AG04450 (cell line): ENCODE measurements at regions not wholly inside any gene's neighbourhood (a gene's known extent, or its start where the extent isn't known, plus 50 kb on each side); places are given as distances from the start of the nearest gene placed in this dataset.

Experiments used
- CTCF ChIA-PET: fragments of 300-600, 350-600 bp; formaldehyde crosslinking; extraction: SDS; loops from one replicate; lab custom pipeline; 2022; ENCODE audit warnings: antibody characterized with exemption, inconsistent platforms; lab: Charles Lee
- POLR2A ChIA-PET: fragments of 350-600 bp; formaldehyde crosslinking; extraction: SDS; loops from one replicate; lab custom pipeline; 2021; ENCODE audit warnings: antibody characterized with exemption, inconsistent platforms; lab: Yijun Ruan, JAX
- DNase-seq: peaks from one replicate; pipeline ENCODE4 v3.0.0-alpha.2; 2011; ENCODE audit warnings: low read depth, low spot score
- H3K27ac ChIP-seq: one replicate; pipeline ENCODE4 v1.5.1; 2012; ENCODE audit warnings: low read depth, low read length, control low read depth
- H3K27me3 ChIP-seq: one replicate; pipeline ENCODE4 v1.6.0; 2012; ENCODE audit warnings: low read length; ENCODE audit not compliant: control insufficient read depth, insufficient read depth
- H3K4me3 ChIP-seq: 2 replicates; pipeline ENCODE4 v1.5.1; 2011; ENCODE audit warnings: mild to moderate bottlenecking, low read depth, low read length, control low read depth
- H3K9me3 ChIP-seq: 2 replicates; pipeline ENCODE4 v1.5.1; 2012; ENCODE audit warnings: low read length; ENCODE audit not compliant: control insufficient read depth, insufficient read depth
- CTCF ChIP-seq: IDR thresholded peaks from 2 replicates; pipeline ENCODE4 v1.5.1; 2011; ENCODE audit warnings: low read depth, low read length, control low read depth, inconsistent platforms

- no peak for TF ChIP-seq CTCF
- H3K9me3 ChIP-seq: peaks cover 3% of the 10 kb centered on the region; the same call in 1 of the 2 replicates
- H3K27me3 ChIP-seq: no peaks in the 10 kb centered on the region
- ChIA-PET POLR2A (no interaction called here), CTCF (no interaction called here)
- no peak overlapping the region for H3K27ac ChIP-seq
- no peak overlapping the region for H3K4me3 ChIP-seq
- DNase-seq: no peak
Observed at GRCh38 chr2:21415234-21415633, 291.5 kb downstream of the TDRD15 start.

GRCh38 chr2:21416226-21416625 is 292.5 kb downstream of the TDRD15 start:
- H3K27ac ChIP-seq: no peak overlapping the region
- no peak for TF ChIP-seq CTCF
- no peak overlapping the region for H3K4me3 ChIP-seq
- H3K9me3 ChIP-seq: no peaks in the 10 kb centered on the region
- ChIA-PET CTCF (no interaction called here), POLR2A (no interaction called here)
- no peak for DNase-seq
- H3K27me3 ChIP-seq: no peaks in the 10 kb centered on the region

GRCh38 chr2:21418456-21418855 is 294.7 kb downstream of the TDRD15 start:
- no peak for TF ChIP-seq CTCF
- no peak overlapping the region for H3K27ac ChIP-seq
- H3K27me3 ChIP-seq: no peaks in the 10 kb centered on the region
- H3K4me3 ChIP-seq: no peak overlapping the region
- POLR2A ChIA-PET: no interaction called here
- DNase-seq: no peak
- CTCF ChIA-PET: no interaction called here
- peaks cover 6% of the 10 kb centered on the region for H3K9me3 ChIP-seq

- H3K4me3 ChIP-seq: no peak overlapping the region
Observed at GRCh38 chr2:21420553-21421335, 297.0 kb downstream of the TDRD15 start.

More at GRCh38 chr2:21420553-21421335, 297.0 kb downstream of the TDRD15 start:
- CTCF ChIA-PET: no interaction called here
- DNase-seq: no peak
- Histone ChIP-seq H3K27me3 (no peaks in the 10 kb centered on the region), H3K27ac (no peak overlapping the region), H3K9me3 (peaks cover 6% of the 10 kb centered on the region)
- TF ChIP-seq CTCF: no peak
- POLR2A ChIA-PET: no interaction called here
